Astrocyte of the spinal cord (primary cell): ENCODE measurements at regions not wholly inside any gene's neighbourhood (a gene's known extent, or its start where the extent isn't known, plus 50 kb on each side); places are given as distances from the start of the nearest gene placed in this dataset.

Source experiments
- DNase-seq: peaks from one replicate; pipeline ENCODE4 v3.0.0; 2011; ENCODE audit warnings: low read depth, low spot score
- H3K4me3 ChIP-seq: 2 replicates; pipeline ENCODE4 v1.5.1; 2011; ENCODE audit warnings: low read depth, mild to moderate bottlenecking, low read length, moderate library complexity
- CTCF ChIP-seq: IDR thresholded peaks from 2 replicates; pipeline ENCODE4 v1.5.1; 2012; ENCODE audit warnings: low read depth, mild to moderate bottlenecking, low read length, inconsistent platforms
- in situ Hi-C: cut with HindIII; loops from 2 replicates; pipeline ENCODE4 v1.10.0; 2017; ENCODE audit warnings: low sequenced_read_pairs

- H3K4me3 ChIP-seq, result no peak overlapping the region
- in situ Hi-C loops, result no loop called here
- DNase-seq, result peak; percentile 4
- TF ChIP-seq CTCF, result no peak
These were observed 406.8 kb downstream of the SHQ1 start for GRCh38 chr3:72441284-72441994.

GRCh38 chr3:72440491-72440890, 407.8 kb downstream of the SHQ1 start:
- in situ Hi-C loops, result no loop called here
- no peak for DNase-seq
- TF ChIP-seq CTCF, result no peak
- H3K4me3 ChIP-seq, result no peak overlapping the region

GRCh38 chr3:72439321-72440183, 408.7 kb downstream of the SHQ1 start:
- no peak for TF ChIP-seq CTCF
- in situ Hi-C loops, result no loop called here
- no peak overlapping the region for H3K4me3 ChIP-seq
- DNase-seq, result peak; percentile 9

- TF ChIP-seq CTCF, result no peak
- no peak overlapping the region for H3K4me3 ChIP-seq
- no peak for DNase-seq
- in situ Hi-C loops, result no loop called here
These were observed 410.4 kb downstream of the SHQ1 start for GRCh38 chr3:72437661-72438406.

- in situ Hi-C loops, result no loop called here
- TF ChIP-seq CTCF, result no peak
- DNase-seq, result no peak
- H3K4me3 ChIP-seq, result no peak overlapping the region
These were observed 411.2 kb downstream of the SHQ1 start for GRCh38 chr3:72436863-72437592.

GRCh38 chr3:72434296-72434695, 413.9 kb downstream of the SHQ1 start:
- in situ Hi-C loops, result no loop called here
- H3K4me3 ChIP-seq, result no peak overlapping the region
- no peak for DNase-seq
- no peak for TF ChIP-seq CTCF
